Aorta (tissue), 5 donors: ENCODE measurements at regions not wholly inside any gene's neighbourhood (a gene's known extent, or its start where the extent isn't known, plus 50 kb on each side); places are given as distances from the start of the nearest gene placed in this dataset.

Experiments
- ATAC-seq: fragments of 200-7000 bp; cut with Tn5 transposase; one replicate; pipeline ENCODE4 v1.9.1; 2022; ENCODE audit warnings: moderate library complexity; ENCODE audit not compliant: low FRiP score
- DNase-seq, 2 donors: peaks; one replicate each; pipeline ENCODE4 v3.0.0-alpha.2; 2020
- H3K27ac ChIP-seq, 2 donors: one replicate each; pipeline ENCODE4 v1.5.1; 2013; ENCODE audit warnings: low read length in 2 of 2, mild to moderate bottlenecking in 2 of 2, moderate library complexity in 2 of 2, control low read depth in 1 of 2, inconsistent platforms in 1 of 2, low read depth in 1 of 2
- H3K27me3 ChIP-seq, 2 donors: one replicate each; pipeline ENCODE4 v1.6.1; 2013; ENCODE audit warnings: control low read depth in 1 of 2, low read length in 1 of 2, mild to moderate bottlenecking in 1 of 2, moderate library complexity in 1 of 2; ENCODE audit not compliant: insufficient read depth in 2 of 2, control insufficient read depth in 1 of 2
- H3K36me3 ChIP-seq, 2 donors: one replicate each; pipeline ENCODE4 v1.6.1; 2013; ENCODE audit warnings: control low read depth in 1 of 2, low read length in 1 of 2, mild to moderate bottlenecking in 1 of 2; ENCODE audit not compliant: insufficient read depth in 2 of 2, control insufficient read depth in 1 of 2
- H3K4me1 ChIP-seq, 2 donors: one replicate each; pipeline ENCODE4 v1.6.1; 2013; ENCODE audit warnings: low read length in 2 of 2, control low read depth in 1 of 2, mild to moderate bottlenecking in 1 of 2, moderate library complexity in 1 of 2; ENCODE audit not compliant: insufficient read depth in 2 of 2, control insufficient read depth in 1 of 2
- H3K4me3 ChIP-seq, 2 donors: one replicate each; pipeline ENCODE4 v1.5.1; 2013; ENCODE audit warnings: low read length in 2 of 2, control low read depth in 1 of 2, mild to moderate bottlenecking in 1 of 2
- H3K9me3 ChIP-seq: one replicate; pipeline ENCODE4 v1.6.1; 2013; ENCODE audit warnings: mild to moderate bottlenecking, low read length; ENCODE audit not compliant: control insufficient read depth
- WGBS, 2 donors: extraction: QIAGEN DNeasy Blood & Tissue Kit; methylation state at CpG; one replicate each; pipeline ENCODE4 v1.1.7; 2013; 5-methylcytosine and 5-hydroxymethylcytosine counted together
- intact Hi-C, 2 donors: fragments of 100-400 bp; cut with DNase I; formaldehyde crosslinking; loops; one replicate each; pipeline versions ENCODE4 v1.14.2 to v1.15.0; 2022
- donor health status: healthy with polysubstance abuse.
- donor health status: Bipolar disorder and iron deficiency.
- donor health status: DM: no; HTN: no; CAD: no.
- donor health status: DM: no; HTN: no; CAD: no.
- donor health status: DM: yes; HTN: yes; CAD: no.

GRCh38 chr11:122181372-122181771, 65.4 kb upstream of the BLID start:
- H3K27ac ChIP-seq: peak overlapping the region in 1 of 2 donors; percentile 76
- WGBS, 2 donors: 2 to 9% methylated on average over 1 of the region's 1 CpG
- no peak for DNase-seq
- H3K36me3 ChIP-seq: peaks cover 0 to 8% of the 10 kb centered on the region in 2 donors
- H3K4me1 ChIP-seq: peaks cover 8% of the 10 kb centered on the region in 2 donors
- ATAC-seq: no peak
- H3K27me3 ChIP-seq: no peaks in the 10 kb centered on the region
- intact Hi-C loops: no loop called here
- H3K9me3 ChIP-seq: peaks cover 2% of the 10 kb centered on the region
- no peak overlapping the region for H3K4me3 ChIP-seq

- intact Hi-C loops: no loop called here
- Histone ChIP-seq H3K36me3 (peaks cover 0 to 4% of the 10 kb centered on the region in 2 donors), H3K27ac (peak overlapping the region; percentile 42 to 76), H3K27me3 (no peaks in the 10 kb centered on the region), H3K4me1 (peaks cover 8% of the 10 kb centered on the region in 2 donors), H3K4me3 (peak overlapping the region; percentile 35 to 48), H3K9me3 (peaks cover 2% of the 10 kb centered on the region)
- ATAC-seq: peak; percentile 71
- 30 to 37% methylated on average over 8 of the region's 8 CpGs for WGBS, 2 donors
- peak; percentile 81 to 84 for DNase-seq
Measured at GRCh38 chr11:122179961-122180834, 64.2 kb upstream of the BLID start.

GRCh38 chr11:122178795-122179194, 62.8 kb upstream of the BLID start:
- Histone ChIP-seq H3K9me3 (no peaks in the 10 kb centered on the region), H3K36me3 (no peaks in the 10 kb centered on the region), H3K27ac (peak overlapping the region; percentile 82 to 89), H3K4me1 (peaks cover 8 to 9% of the 10 kb centered on the region in 2 donors), H3K4me3 (peak overlapping the region; percentile 36 to 48), H3K27me3 (no peaks in the 10 kb centered on the region)
- DNase-seq: no peak
- no peak for ATAC-seq
- 9 to 15% methylated on average over 5 of the region's 5 CpGs for WGBS, 2 donors
- intact Hi-C loops: no loop called here

- DNase-seq (no peak), ATAC-seq (no peak)
- Histone ChIP-seq H3K4me1 (peaks cover 8 to 18% of the 10 kb centered on the region in 2 donors), H3K27me3 (no peaks in the 10 kb centered on the region), H3K9me3 (no peaks in the 10 kb centered on the region), H3K4me3 (peak overlapping the region in 1 of 2 donors; percentile 6), H3K27ac (peak overlapping the region in 1 of 2 donors; percentile 51), H3K36me3 (no peaks in the 10 kb centered on the region)
- intact Hi-C loops: no loop called here
- 71 to 75% methylated on average over 1 of the region's 1 CpG for WGBS, 2 donors
Measured at GRCh38 chr11:122177238-122177637, 61.2 kb upstream of the BLID start.

GRCh38 chr11:122176651-122177050, 60.6 kb upstream of the BLID start:
- Histone ChIP-seq H3K36me3 (no peaks in the 10 kb centered on the region), H3K4me1 (peaks cover 8 to 18% of the 10 kb centered on the region in 2 donors)
- intact Hi-C loops: no loop called here

GRCh38 chr11:122175306-122175705, 59.3 kb upstream of the BLID start:
- no peaks in the 10 kb centered on the region for H3K36me3 ChIP-seq
- peaks cover 8 to 15% of the 10 kb centered on the region in 2 donors for H3K4me1 ChIP-seq
- intact Hi-C loops: no loop called here
- H3K4me3 ChIP-seq: no peak overlapping the region
- 78 to 87% methylated on average over 3 of the region's 3 CpGs for WGBS, 2 donors
- DNase-seq (no peak), ATAC-seq (no peak)
- no peaks in the 10 kb centered on the region for H3K27me3 ChIP-seq
- no peak overlapping the region for H3K27ac ChIP-seq
- no peaks in the 10 kb centered on the region for H3K9me3 ChIP-seq

More at GRCh38 chr11:122176651-122177050, 60.6 kb upstream of the BLID start:
- no peaks in the 10 kb centered on the region for H3K9me3 ChIP-seq
- H3K27me3 ChIP-seq: no peaks in the 10 kb centered on the region
- WGBS, 2 donors: 69 to 73% methylated on average over 3 of the region's 3 CpGs
- ATAC-seq (no peak), DNase-seq (no peak)
- H3K27ac ChIP-seq: peak overlapping the region in 1 of 2 donors; percentile 17
- no peak overlapping the region for H3K4me3 ChIP-seq

- intact Hi-C loops: no loop called here
- Histone ChIP-seq H3K27ac (peak overlapping the region; percentile 69 to 85), H3K4me3 (no peak overlapping the region), H3K9me3 (no peaks in the 10 kb centered on the region), H3K36me3 (no peaks in the 10 kb centered on the region), H3K27me3 (no peaks in the 10 kb centered on the region), H3K4me1 (peaks cover 6 to 11% of the 10 kb centered on the region in 2 donors)
- no peak for DNase-seq
- 7% methylated on average over 4 of the region's 4 CpGs for WGBS, 2 donors
- no peak for ATAC-seq
Measured at GRCh38 chr11:122173587-122173986, 57.6 kb upstream of the BLID start.

GRCh38 chr11:122173074-122173450, 57.0 kb upstream of the BLID start:
- H3K4me3 ChIP-seq: no peak overlapping the region
- H3K27me3 ChIP-seq: no peaks in the 10 kb centered on the region
- intact Hi-C loops: no loop called here
- H3K4me1 ChIP-seq: peaks cover 5 to 13% of the 10 kb centered on the region in 2 donors
- no peaks in the 10 kb centered on the region for H3K36me3 ChIP-seq
- ATAC-seq (no peak), DNase-seq (no peak)
- peak overlapping the region in 1 of 2 donors; percentile 69 for H3K27ac ChIP-seq
- WGBS, 2 donors: 78 to 89% methylated on average over 1 of the region's 1 CpG
- no peaks in the 10 kb centered on the region for H3K9me3 ChIP-seq
